SU-DHL-6 (cell line): ENCODE measurements at regions not wholly inside any gene's neighbourhood (a gene's known extent, or its start where the extent isn't known, plus 50 kb on each side); places are given as distances from the start of the nearest gene placed in this dataset.

Experiments
- EZH2phosphoT487 ChIP-seq: fragments of 200-600 bp; sonication (generic), shearing (Covaris generic); conservative IDR thresholded peaks from 2 replicates; pipeline ENCODE4 v1.6.1; 2018; ENCODE audit warnings: mild to moderate bottlenecking, antibody characterized with exemption, low read length, moderate library complexity, mixed read lengths
- TF ChIP-seq, protein P1 (sequence below): fragments of 200-600 bp; sonication (generic); IDR thresholded peaks from one replicate; pipeline ENCODE4 v1.5.1; 2017; ENCODE audit warnings: antibody characterized with exemption, mild to moderate bottlenecking, low read length, moderate library complexity; ENCODE audit not compliant: insufficient read depth, poor library complexity, severe bottlenecking

DNA sequence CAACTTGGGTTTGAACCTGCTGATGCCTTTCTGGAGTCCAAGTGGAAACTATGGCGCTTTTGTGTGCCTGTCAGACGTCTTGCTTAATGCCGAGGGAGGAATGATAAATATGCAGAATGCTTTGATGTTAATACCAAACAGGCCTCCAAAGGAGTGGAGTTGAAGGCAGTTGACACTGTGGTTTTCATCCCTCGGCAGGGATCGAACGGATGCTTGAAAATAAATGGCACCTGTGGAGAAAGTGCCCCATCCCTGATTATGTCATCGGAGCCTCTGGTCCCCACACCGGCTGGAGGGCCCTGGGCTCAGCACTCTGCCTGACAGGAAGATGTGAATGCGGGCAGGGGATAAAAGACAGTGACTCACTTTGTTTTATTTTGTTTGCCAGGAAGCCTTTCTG, 148.7 kb upstream of the GPR26 start:
- TF ChIP-seq, protein P1, sequence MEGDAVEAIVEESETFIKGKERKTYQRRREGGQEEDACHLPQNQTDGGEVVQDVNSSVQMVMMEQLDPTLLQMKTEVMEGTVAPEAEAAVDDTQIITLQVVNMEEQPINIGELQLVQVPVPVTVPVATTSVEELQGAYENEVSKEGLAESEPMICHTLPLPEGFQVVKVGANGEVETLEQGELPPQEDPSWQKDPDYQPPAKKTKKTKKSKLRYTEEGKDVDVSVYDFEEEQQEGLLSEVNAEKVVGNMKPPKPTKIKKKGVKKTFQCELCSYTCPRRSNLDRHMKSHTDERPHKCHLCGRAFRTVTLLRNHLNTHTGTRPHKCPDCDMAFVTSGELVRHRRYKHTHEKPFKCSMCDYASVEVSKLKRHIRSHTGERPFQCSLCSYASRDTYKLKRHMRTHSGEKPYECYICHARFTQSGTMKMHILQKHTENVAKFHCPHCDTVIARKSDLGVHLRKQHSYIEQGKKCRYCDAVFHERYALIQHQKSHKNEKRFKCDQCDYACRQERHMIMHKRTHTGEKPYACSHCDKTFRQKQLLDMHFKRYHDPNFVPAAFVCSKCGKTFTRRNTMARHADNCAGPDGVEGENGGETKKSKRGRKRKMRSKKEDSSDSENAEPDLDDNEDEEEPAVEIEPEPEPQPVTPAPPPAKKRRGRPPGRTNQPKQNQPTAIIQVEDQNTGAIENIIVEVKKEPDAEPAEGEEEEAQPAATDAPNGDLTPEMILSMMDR, result no peak
- no peak for TF ChIP-seq EZH2phosphoT487
